HepG2 (cell line): ENCODE measurements at regions not wholly inside any gene's neighbourhood (a gene's known extent, or its start where the extent isn't known, plus 50 kb on each side); places are given as distances from the start of the nearest gene placed in this dataset.

Experiments used
- ATAC-seq: fragments of 200-7000 bp; cut with Tn5 transposase; 3 replicates; pipeline ENCODE4 v1.9.1; 2020; ENCODE audit warnings: mild to moderate bottlenecking, moderate library complexity
- BruUV-seq: library from RNA; stranded (reverse); fragments of 400-500 nt; replicated peaks from 2 replicates; lab custom pipeline; 2021; lab: Mats Ljungman, UMichigan
- CTCF ChIA-PET: fragments of 300-600 bp; formaldehyde crosslinking; extraction: SDS; loops from one replicate; lab custom pipeline; 2021; ENCODE audit warnings: low total read pairs, inconsistent platforms, low intra/inter-chr PET ratio; lab: Yijun Ruan, JAX
- POLR2A ChIA-PET: fragments of 350-600 bp; sonication (Branson Sonifier 250); formaldehyde crosslinking; loops from one replicate; lab custom pipeline; 2020; ENCODE audit warnings: antibody characterized with exemption, inconsistent platforms; lab: Yijun Ruan, JAX
- DNase-seq: peaks from one replicate; pipeline ENCODE4 v3.0.0-alpha.2; 2015; ENCODE audit warnings: low spot score
- FAIRE-seq: peaks from 3 replicates; lab custom pipeline; 2011; peaks lifted over from hg19 to GRCh38; lab: Jason Lieb, UNC
- H2AFZ ChIP-seq: one replicate; pipeline ENCODE4 v1.6.1; 2011; ENCODE audit warnings: low read length, inconsistent platforms
- H3K27ac ChIP-seq: fragments of 300-600 bp; 3 replicates; pipeline ENCODE4 v1.8.0; 2011; ENCODE audit warnings: mixed run types, mild to moderate bottlenecking, mixed read lengths, low read length, inconsistent platforms; ENCODE audit not compliant: insufficient read depth; ENCODE audit errors: extremely low read length
- H3K27me3 ChIP-seq, 2 experiments: fragments of 200-600 bp in 1 of 2; 2 replicates in 1 of 2; 3 replicates in 1 of 2; pipeline versions ENCODE4 v1.6.0 to v1.8.0; 2011; ENCODE audit warnings: low read length in 2 of 2, mild to moderate bottlenecking in 2 of 2, moderate library complexity in 2 of 2, inconsistent platforms in 1 of 2; ENCODE audit not compliant: insufficient read depth in 2 of 2, control insufficient read depth in 1 of 2
- H3K36me3 ChIP-seq, 2 experiments: fragments of 200-600 bp in 1 of 2; replicated peaks in 1 of 2; 2 replicates in 1 of 2; 3 replicates in 1 of 2; pipeline versions ENCODE4 v1.5.1 to v1.8.0; 2011; ENCODE audit warnings: low read length in 2 of 2, inconsistent platforms in 1 of 2; ENCODE audit not compliant: insufficient read depth in 2 of 2, control insufficient read depth in 1 of 2
- H3K4me1 ChIP-seq: 2 replicates; pipeline ENCODE4 v1.5.1; 2012; ENCODE audit warnings: low read length, inconsistent platforms; ENCODE audit not compliant: insufficient read depth
- H3K4me2 ChIP-seq: 2 replicates; pipeline ENCODE4 v1.6.0; 2011; ENCODE audit warnings: low read depth, low read length, inconsistent platforms
- H3K4me3 ChIP-seq, 3 experiments: fragments of 200-600 bp in 1 of 3; sonication (generic), shearing (Covaris generic) in 1 of 3; replicated peaks in 1 of 3; 2 replicates each; pipeline ENCODE4 v1.5.1; 2011 to 2016; ENCODE audit warnings: low read length in 3 of 3, inconsistent platforms in 2 of 3, low read depth in 2 of 3, mild to moderate bottlenecking in 2 of 3, control low read depth in 1 of 3, mixed read lengths in 1 of 3; ENCODE audit not compliant: insufficient read depth in 1 of 3
- H3K79me2 ChIP-seq: one replicate; pipeline ENCODE4 v1.6.1; 2011; ENCODE audit warnings: low read length, inconsistent platforms; ENCODE audit not compliant: insufficient read depth
- H3K9ac ChIP-seq: 2 replicates; pipeline ENCODE4 v1.6.0; 2011; ENCODE audit warnings: mild to moderate bottlenecking, low read depth, low read length, inconsistent platforms; ENCODE audit not compliant: insufficient read depth
- H3K9me3 ChIP-seq: 2 replicates; pipeline ENCODE4 v1.5.1; 2012; ENCODE audit warnings: mild to moderate bottlenecking, low read length
- H4K20me1 ChIP-seq: 2 replicates; pipeline ENCODE4 v1.6.0; 2011; ENCODE audit warnings: inconsistent platforms, mild to moderate bottlenecking, low read length, moderate library complexity; ENCODE audit not compliant: insufficient read depth
- CBFB ChIP-seq: sonication (generic); formaldehyde crosslinking; IDR thresholded peaks from 2 replicates; pipeline ENCODE4 v1.4.0; 2020; ENCODE audit warnings: missing genetic modification reagents
- CREM ChIP-seq, 2 experiments: sonication (generic) in 1 of 2; formaldehyde crosslinking in 1 of 2; IDR thresholded peaks; 2 replicates each; pipeline versions ENCODE4 v1.4.0 to v1.6.1; 2016 to 2020; ENCODE audit warnings: antibody characterized with exemption in 1 of 2, mild to moderate bottlenecking in 1 of 2, missing genetic modification reagents in 1 of 2
- HOXA5 ChIP-seq: sonication (generic); formaldehyde crosslinking; IDR thresholded peaks from 2 replicates; pipeline ENCODE4 v1.4.0; 2020; ENCODE audit warnings: missing genetic modification reagents
- NCOA5 ChIP-seq: sonication (generic); formaldehyde crosslinking; IDR thresholded peaks from 2 replicates; pipeline ENCODE4 v1.4.0; 2020; ENCODE audit warnings: missing genetic modification reagents
- PRMT3 ChIP-seq: sonication (generic); formaldehyde crosslinking; IDR thresholded peaks from 2 replicates; pipeline ENCODE4 v1.8.1; 2022; ENCODE audit warnings: low read depth, mild to moderate bottlenecking, moderate library complexity, missing genetic modification reagents, borderline replicate concordance
- SAFB2 ChIP-seq: sonication (generic); formaldehyde crosslinking; IDR thresholded peaks from 2 replicates; pipeline ENCODE4 v1.5.1; 2020; ENCODE audit warnings: missing genetic modification reagents, low read depth, mild to moderate bottlenecking, borderline replicate concordance
- TOE1 ChIP-seq: sonication (generic); formaldehyde crosslinking; IDR thresholded peaks from 2 replicates; pipeline ENCODE4 v1.4.0; 2020; ENCODE audit warnings: mild to moderate bottlenecking, missing genetic modification reagents
- ZBTB21 ChIP-seq: sonication (generic); formaldehyde crosslinking; IDR thresholded peaks from 2 replicates; pipeline ENCODE4 v1.4.0; 2020; ENCODE audit warnings: missing genetic modification reagents
- ZBTB3 ChIP-seq: sonication (generic); formaldehyde crosslinking; IDR thresholded peaks from 2 replicates; pipeline ENCODE4 v1.4.0; 2020; ENCODE audit warnings: low read depth, mild to moderate bottlenecking, moderate library complexity, missing genetic modification reagents, borderline replicate concordance
- ZNF317 ChIP-seq: sonication (generic); formaldehyde crosslinking; IDR thresholded peaks from 2 replicates; pipeline ENCODE4 v1.5.0; 2020; ENCODE audit warnings: mild to moderate bottlenecking, missing genetic modification reagents
- ZNF530 ChIP-seq: sonication (generic); formaldehyde crosslinking; IDR thresholded peaks from 2 replicates; pipeline ENCODE4 v1.5.0; 2020; ENCODE audit warnings: low read depth, mild to moderate bottlenecking, missing genetic modification reagents
- ZNF607 ChIP-seq: sonication (generic); formaldehyde crosslinking; IDR thresholded peaks from 2 replicates; pipeline ENCODE4 v1.5.1; 2020; ENCODE audit warnings: missing genetic modification reagents, mild to moderate bottlenecking, borderline replicate concordance
- WGBS: methylation state at CpG from one replicate; pipeline ENCODE4 v1.1.6; 2017; ENCODE audit warnings: low lambda C conversion rate; 5-methylcytosine and 5-hydroxymethylcytosine counted together
- in situ Hi-C: cut with HindIII; loops from 2 replicates; pipeline ENCODE4 v1.10.0; 2017; ENCODE audit warnings: low pct_unique_long_range_greater_than_20kb; ENCODE audit not compliant: extremely low pct_ligation_motif_present
- intact Hi-C: fragments of 100-400 bp; cut with micrococcal nuclease; formaldehyde crosslinking; loops from one replicate; pipeline ENCODE4 v1.10.0; 2022; ENCODE audit not compliant: unreplicated experiment
- TF ChIP-seq, protein P1 (sequence below), 2 experiments: sonication (generic) in 1 of 2; formaldehyde crosslinking in 1 of 2; IDR thresholded peaks; 2 replicates each; pipeline versions ENCODE4 v1.4.0 to v1.6.1; 2018 to 2020; ENCODE audit warnings: missing genetic modification reagents in 2 of 2, borderline replicate concordance in 1 of 2, low read depth in 1 of 2, mild to moderate bottlenecking in 1 of 2, missing biosample characterization in 1 of 2
- TF ChIP-seq, protein P2 (sequence below): sonication (generic); formaldehyde crosslinking; IDR thresholded peaks from 2 replicates; pipeline ENCODE4 v1.4.0; 2020; ENCODE audit warnings: missing genetic modification reagents, borderline replicate concordance

DNA sequence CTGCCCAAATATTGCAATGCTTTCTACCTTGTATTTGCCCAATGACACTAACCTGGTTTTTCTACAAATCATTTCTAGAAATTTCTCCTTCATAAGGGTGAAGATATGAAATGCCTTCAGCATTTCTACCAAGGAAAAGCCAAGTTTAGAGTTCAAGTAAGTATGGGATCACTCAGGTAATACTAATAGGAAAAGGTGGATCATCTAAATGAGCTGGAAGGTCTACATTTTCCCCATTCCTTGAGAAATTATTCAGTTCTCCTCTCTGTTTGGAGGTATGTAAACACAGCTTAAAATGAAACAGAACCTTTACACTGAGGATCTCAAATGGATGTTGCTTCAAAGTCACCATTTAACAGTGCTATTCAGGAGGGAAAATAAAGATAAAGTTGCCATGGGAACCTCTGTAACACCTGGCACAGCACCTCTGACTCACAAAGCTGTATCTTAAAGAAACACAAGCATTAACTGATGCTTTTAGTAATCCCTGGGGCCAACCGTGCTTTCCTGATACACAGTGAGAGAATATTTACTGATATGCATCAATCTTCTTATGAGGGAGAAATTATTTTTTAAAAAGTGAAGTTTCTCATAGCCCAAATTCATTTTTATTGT is 161.3 kb downstream of the DRD1 start:
- H2AFZ ChIP-seq: no peak overlapping the region
- H3K27me3 ChIP-seq: no peaks in the 10 kb centered on the region
- CTCF ChIA-PET: no interaction called here
- POLR2A ChIA-PET: no interaction called here
- H3K4me1 ChIP-seq: no peaks in the 10 kb centered on the region
- no TSS peak for BruUV-seq
- H4K20me1 ChIP-seq: no peaks in the 10 kb centered on the region
- 0% methylated on average over 1 of the region's 1 CpG for WGBS
- H3K9me3 ChIP-seq: no peaks in the 10 kb centered on the region
- H3K79me2 ChIP-seq: no peaks in the 10 kb centered on the region
- ATAC-seq (no peak), FAIRE-seq (no peak), DNase-seq (no peak)
- intact Hi-C loops (loop anchor here (10.0 kb wide), 1 partner anchor 768 kb away; no protein-coding TSS in a partner anchor), in situ Hi-C loops (no loop called here)
- no peak overlapping the region for H3K27ac ChIP-seq
- no peaks in the 10 kb centered on the region for H3K36me3 ChIP-seq
- TF ChIP-seq NCOA5 (CRISPR knock-in tag) (no peak), SAFB2 (CRISPR knock-in tag) (no peak), HOXA5 (CRISPR knock-in tag) (no peak), TOE1 (CRISPR knock-in tag) (no peak), CBFB (CRISPR knock-in tag) (no peak), CREM (IDR thresholded peaks at IDR 0.05) (no peak), CREM (CRISPR knock-in tag; IDR thresholded peaks at IDR 0.05) (no peak), ZNF530 (CRISPR knock-in tag) (no peak), PRMT3 (CRISPR knock-in tag) (no peak), ZNF607 (no peak), ZBTB3 (CRISPR knock-in tag) (no peak), ZNF317 (no peak), ZBTB21 (CRISPR knock-in tag) (no peak)
- TF ChIP-seq, protein P1, sequence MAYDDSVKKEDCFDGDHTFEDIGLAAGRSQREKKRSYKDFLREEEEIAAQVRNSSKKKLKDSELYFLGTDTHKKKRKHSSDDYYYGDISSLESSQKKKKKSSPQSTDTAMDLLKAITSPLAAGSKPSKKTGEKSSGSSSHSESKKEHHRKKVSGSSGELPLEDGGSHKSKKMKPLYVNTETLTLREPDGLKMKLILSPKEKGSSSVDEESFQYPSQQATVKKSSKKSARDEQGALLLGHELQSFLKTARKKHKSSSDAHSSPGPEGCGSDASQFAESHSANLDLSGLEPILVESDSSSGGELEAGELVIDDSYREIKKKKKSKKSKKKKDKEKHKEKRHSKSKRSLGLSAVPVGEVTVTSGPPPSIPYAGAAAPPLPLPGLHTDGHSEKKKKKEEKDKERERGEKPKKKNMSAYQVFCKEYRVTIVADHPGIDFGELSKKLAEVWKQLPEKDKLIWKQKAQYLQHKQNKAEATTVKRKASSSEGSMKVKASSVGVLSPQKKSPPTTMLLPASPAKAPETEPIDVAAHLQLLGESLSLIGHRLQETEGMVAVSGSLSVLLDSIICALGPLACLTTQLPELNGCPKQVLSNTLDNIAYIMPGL (CRISPR knock-in tag; IDR thresholded peaks at IDR 0.05; ENCODE audit: borderline replicate concordance in 1 of 2, low read depth in 1 of 2): no peak
- TF ChIP-seq, protein P2, sequence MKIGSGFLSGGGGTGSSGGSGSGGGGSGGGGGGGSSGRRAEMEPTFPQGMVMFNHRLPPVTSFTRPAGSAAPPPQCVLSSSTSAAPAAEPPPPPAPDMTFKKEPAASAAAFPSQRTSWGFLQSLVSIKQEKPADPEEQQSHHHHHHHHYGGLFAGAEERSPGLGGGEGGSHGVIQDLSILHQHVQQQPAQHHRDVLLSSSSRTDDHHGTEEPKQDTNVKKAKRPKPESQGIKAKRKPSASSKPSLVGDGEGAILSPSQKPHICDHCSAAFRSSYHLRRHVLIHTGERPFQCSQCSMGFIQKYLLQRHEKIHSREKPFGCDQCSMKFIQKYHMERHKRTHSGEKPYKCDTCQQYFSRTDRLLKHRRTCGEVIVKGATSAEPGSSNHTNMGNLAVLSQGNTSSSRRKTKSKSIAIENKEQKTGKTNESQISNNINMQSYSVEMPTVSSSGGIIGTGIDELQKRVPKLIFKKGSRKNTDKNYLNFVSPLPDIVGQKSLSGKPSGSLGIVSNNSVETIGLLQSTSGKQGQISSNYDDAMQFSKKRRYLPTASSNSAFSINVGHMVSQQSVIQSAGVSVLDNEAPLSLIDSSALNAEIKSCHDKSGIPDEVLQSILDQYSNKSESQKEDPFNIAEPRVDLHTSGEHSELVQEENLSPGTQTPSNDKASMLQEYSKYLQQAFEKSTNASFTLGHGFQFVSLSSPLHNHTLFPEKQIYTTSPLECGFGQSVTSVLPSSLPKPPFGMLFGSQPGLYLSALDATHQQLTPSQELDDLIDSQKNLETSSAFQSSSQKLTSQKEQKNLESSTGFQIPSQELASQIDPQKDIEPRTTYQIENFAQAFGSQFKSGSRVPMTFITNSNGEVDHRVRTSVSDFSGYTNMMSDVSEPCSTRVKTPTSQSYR: no peak
- no peak overlapping the region for H3K4me3 ChIP-seq
- no peak overlapping the region for H3K9ac ChIP-seq
- H3K4me2 ChIP-seq: no peak overlapping the region
